SU-DHL-6 (cell line): ENCODE measurements at regions not wholly inside any gene's neighbourhood (a gene's known extent, or its start where the extent isn't known, plus 50 kb on each side); places are given as distances from the start of the nearest gene placed in this dataset.

Experiments used
- CTCF ChIP-seq: fragments of 200-600 bp; sonication (generic); IDR thresholded peaks from one replicate; pipeline ENCODE4 v1.5.1; 2017; ENCODE audit warnings: antibody characterized with exemption, mild to moderate bottlenecking, low read length, moderate library complexity; ENCODE audit not compliant: insufficient read depth, poor library complexity, severe bottlenecking
- EZH2phosphoT487 ChIP-seq: fragments of 200-600 bp; sonication (generic), shearing (Covaris generic); conservative IDR thresholded peaks from 2 replicates; pipeline ENCODE4 v1.6.1; 2018; ENCODE audit warnings: mild to moderate bottlenecking, antibody characterized with exemption, low read length, moderate library complexity, mixed read lengths

GRCh38 chr12:115228434-115228833 lies 544.5 kb upstream of the TBX3 start:
- TF ChIP-seq CTCF = no peak
- TF ChIP-seq EZH2phosphoT487 = no peak
